ENCODE measurements at regions not wholly inside any gene's neighbourhood (a gene's known extent, or its start where the extent isn't known, plus 50 kb on each side); places are given as distances from the start of the nearest gene placed in this dataset.
"Not testable (repeated sequence)": the region's sequence is repeated elsewhere in the genome, so short reads cannot be mapped to it uniquely, and the experiment has no call there.

- Histone ChIP-seq H3K9me3 (no peaks in the 10 kb centered on the region), H3K4me1 (peaks cover 0 to 50% (median 13%) of the 10 kb centered on the region in 4 donors), H3K36me3 (no peaks in the 10 kb centered on the region), H3K27ac (peak overlapping the region; percentile 47 to 57), H3K27me3 (no peaks in the 10 kb centered on the region), H3K4me3 (no peak overlapping the region)
- TF ChIP-seq CTCF (IDR thresholded peaks at IDR 0.05): no peak
- intact Hi-C loops (cut with DNase I; ENCODE audit: low total_unique reads): no loop called here
- DNase-seq: no peak
Observed at GRCh38 chr11:81966340-81966739, 767.3 kb downstream of the FAM181B start.

DNA sequence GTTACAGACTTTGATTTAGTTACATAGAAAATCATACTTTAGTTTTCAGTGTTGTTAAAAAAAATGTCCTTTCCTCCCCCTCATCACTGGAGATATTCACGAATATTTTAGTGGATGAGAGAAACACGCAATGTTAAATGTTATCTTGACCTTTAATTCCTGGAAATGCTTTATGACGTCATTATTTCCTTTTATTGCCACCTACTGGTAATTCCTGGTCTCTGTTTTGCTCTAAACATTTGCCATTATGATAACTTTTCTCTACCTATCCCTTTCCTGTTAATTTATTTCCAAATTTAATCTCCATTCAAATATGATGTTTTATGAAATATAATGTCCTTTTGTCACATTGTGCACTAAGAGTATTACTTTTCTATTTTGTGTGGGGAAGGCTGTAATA lies 770.6 kb downstream of the FAM181B start:
- no peak for DNase-seq
- H3K27me3 ChIP-seq: no peaks in the 10 kb centered on the region
- no peaks in the 10 kb centered on the region for H3K36me3 ChIP-seq
- H3K4me1 ChIP-seq: peaks cover 0 to 54% (median 12%) of the 10 kb centered on the region in 4 donors
- H3K4me3 ChIP-seq: no peak overlapping the region
- peak in 1 of 2 experiments; percentile 8 for TF ChIP-seq CTCF (IDR thresholded peaks at IDR 0.05)
- no peaks in the 10 kb centered on the region for H3K9me3 ChIP-seq
- intact Hi-C loops (cut with DNase I; ENCODE audit: low total_unique reads): no loop called here
- no peak overlapping the region for H3K27ac ChIP-seq

GRCh38 chr11:81960443-81960842 lies 773.2 kb downstream of the FAM181B start:
- no peak overlapping the region for H3K27ac ChIP-seq
- intact Hi-C loops (cut with DNase I; ENCODE audit: low total_unique reads): no loop called here
- H3K4me3 ChIP-seq: no peak overlapping the region
- DNase-seq: no peak
- peaks cover 0 to 30% (median 10%) of the 10 kb centered on the region in 4 donors for H3K4me1 ChIP-seq
- H3K36me3 ChIP-seq: no peaks in the 10 kb centered on the region
- no peaks in the 10 kb centered on the region for H3K27me3 ChIP-seq
- no peaks in the 10 kb centered on the region for H3K9me3 ChIP-seq
- no peak for TF ChIP-seq CTCF (IDR thresholded peaks at IDR 0.05)

- peak overlapping the region in 1 of 2 donors; percentile 12 for H3K27ac ChIP-seq
- H3K36me3 ChIP-seq: no peaks in the 10 kb centered on the region
- H3K9me3 ChIP-seq: no peaks in the 10 kb centered on the region
- no peak for TF ChIP-seq CTCF (IDR thresholded peaks at IDR 0.05)
- H3K27me3 ChIP-seq: no peaks in the 10 kb centered on the region
- H3K4me1 ChIP-seq: peaks cover 0 to 30% (median 10%) of the 10 kb centered on the region in 4 donors
- DNase-seq: no peak
- intact Hi-C loops (cut with DNase I; ENCODE audit: low total_unique reads): no loop called here
- H3K4me3 ChIP-seq: no peak overlapping the region
Observed at GRCh38 chr11:81959341-81959740, 774.3 kb downstream of the FAM181B start.

DNA sequence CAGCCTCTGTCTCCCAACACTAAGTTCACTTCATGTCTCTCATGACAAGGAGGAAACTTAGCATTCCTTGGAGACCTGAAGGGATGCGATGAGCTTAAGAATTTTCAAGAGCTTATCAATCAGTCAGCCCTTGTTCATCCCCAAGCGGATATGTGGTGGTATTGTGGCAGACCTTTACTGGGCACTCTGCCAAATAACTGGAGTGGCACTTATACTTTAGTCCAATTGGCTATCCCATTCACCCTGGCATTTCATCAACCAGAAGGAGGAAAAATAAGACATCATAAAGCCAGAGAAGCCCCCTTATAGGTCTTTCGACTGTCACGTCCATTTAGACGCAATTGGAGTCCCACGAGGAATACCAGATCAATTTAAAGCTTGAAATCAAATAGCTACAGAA lies 779.4 kb downstream of the FAM181B start:
- H3K27ac ChIP-seq; H3K36me3 ChIP-seq; DNase-seq; H3K9me3 ChIP-seq; H3K4me1 ChIP-seq; H3K4me3 ChIP-seq; H3K27me3 ChIP-seq; intact Hi-C loops (cut with DNase I; ENCODE audit: low total_unique reads): not testable (repeated sequence)

DNA sequence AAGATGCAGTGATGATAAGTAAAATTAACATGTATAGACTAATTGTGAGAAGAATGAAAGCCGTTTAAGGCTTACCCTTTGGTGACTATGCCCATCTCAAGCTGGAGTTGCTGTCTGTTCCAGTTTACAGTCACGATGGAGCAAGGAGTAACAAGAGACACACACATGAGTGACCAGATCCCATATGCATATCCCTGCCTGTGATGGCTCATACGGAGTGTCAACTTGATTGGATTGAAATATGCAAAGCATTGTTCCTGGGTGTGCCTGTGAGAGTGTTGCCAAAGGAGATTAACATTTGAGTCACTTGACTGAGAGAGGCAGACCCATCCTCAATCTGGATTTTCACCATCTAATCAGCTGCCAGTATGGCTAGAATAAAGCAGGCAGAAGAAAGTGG lies 786.8 kb downstream of the FAM181B start:
- no peak for TF ChIP-seq CTCF (IDR thresholded peaks at IDR 0.05)
- Histone ChIP-seq H3K4me3 (no peak overlapping the region), H3K36me3 (no peaks in the 10 kb centered on the region), H3K9me3 (no peaks in the 10 kb centered on the region), H3K4me1 (no peaks in the 10 kb centered on the region), H3K27me3 (no peaks in the 10 kb centered on the region), H3K27ac (no peak overlapping the region)
- intact Hi-C loops (cut with DNase I; ENCODE audit: low total_unique reads): no loop called here
- DNase-seq: no peak

All from tibial artery (tissue), 4 donors.